GM23338 (cell line): ENCODE measurements at regions not wholly inside any gene's neighbourhood (a gene's known extent, or its start where the extent isn't known, plus 50 kb on each side); places are given as distances from the start of the nearest gene placed in this dataset.

Experiments used
- ATAC-seq: fragments of 200-7000 bp; cut with Tn5 transposase; 3 replicates; pipeline ENCODE4 v1.9.1; 2020
- DNase-seq: peaks from one replicate; pipeline ENCODE4 v3.0.0-alpha.2; 2015; ENCODE audit warnings: low spot score
- H2AFZ ChIP-seq: fragments of 200-600 bp; sonication (generic); 2 replicates; pipeline ENCODE4 v1.8.0; 2016; ENCODE audit warnings: antibody characterized with exemption, mild to moderate bottlenecking, moderate library complexity
- H3F3A ChIP-seq: fragments of 200-600 bp; sonication (generic); replicated peaks from 2 replicates; pipeline ENCODE4 v1.8.0; 2017; ENCODE audit warnings: antibody characterized with exemption, mixed run types, low read depth
- H3K27ac ChIP-seq: fragments of 200-600 bp; sonication (generic); 2 replicates; pipeline ENCODE4 v1.6.1; 2016; ENCODE audit warnings: low read depth
- H3K27me3 ChIP-seq: fragments of 200-600 bp; sonication (generic); 2 replicates; pipeline ENCODE4 v1.8.0; 2016; ENCODE audit warnings: mild to moderate bottlenecking, mixed run types, moderate library complexity; ENCODE audit not compliant: insufficient read depth
- H3K36me3 ChIP-seq: fragments of 200-600 bp; sonication (generic); 2 replicates; pipeline ENCODE4 v1.8.0; 2016; ENCODE audit warnings: mild to moderate bottlenecking; ENCODE audit not compliant: insufficient read depth
- H3K4me1 ChIP-seq: fragments of 200-600 bp; sonication (generic); 2 replicates; pipeline ENCODE4 v1.8.0; 2016; ENCODE audit warnings: mild to moderate bottlenecking, moderate library complexity; ENCODE audit not compliant: insufficient read depth
- H3K4me2 ChIP-seq: fragments of 200-600 bp; sonication (generic); 2 replicates; pipeline ENCODE4 v1.7.1; 2017; ENCODE audit warnings: mixed run types
- H3K4me3 ChIP-seq: fragments of 200-600 bp; sonication (generic); 2 replicates; pipeline ENCODE4 v1.6.1; 2016; ENCODE audit warnings: mixed run types
- H3K79me2 ChIP-seq: fragments of 200-600 bp; sonication (generic); replicated peaks from 2 replicates; pipeline ENCODE4 v1.8.0; 2017; ENCODE audit warnings: mild to moderate bottlenecking; ENCODE audit not compliant: insufficient read depth
- H3K9me2 ChIP-seq: fragments of 200-600 bp; sonication (generic); 2 replicates; pipeline ENCODE4 v1.8.0; 2017; ENCODE audit not compliant: insufficient read depth
- H4K20me1 ChIP-seq: fragments of 200-600 bp; sonication (generic); replicated peaks from 2 replicates; pipeline ENCODE4 v1.8.0; 2017; ENCODE audit warnings: mild to moderate bottlenecking; ENCODE audit not compliant: insufficient read depth
- H3K27ac Mint-ChIP-seq: 2 replicates; pipeline ENCODE4 v1.8.0; 2020; ENCODE audit warnings: inconsistent platforms, mild to moderate bottlenecking, moderate library complexity, mixed read lengths
- H3K27me3 Mint-ChIP-seq: 3 replicates; pipeline ENCODE4 v1.8.0; 2022; ENCODE audit warnings: low read depth, mild to moderate bottlenecking, moderate library complexity, mixed read lengths, inconsistent platforms; ENCODE audit not compliant: insufficient read depth, poor library complexity
- H3K36me3 Mint-ChIP-seq: 3 replicates; pipeline ENCODE4 v1.8.0; 2021; ENCODE audit warnings: low read depth, mild to moderate bottlenecking, inconsistent platforms, moderate library complexity, mixed read lengths
- H3K4me1 Mint-ChIP-seq: 3 replicates; pipeline ENCODE4 v1.8.0; 2020; ENCODE audit warnings: mild to moderate bottlenecking, inconsistent platforms, mixed read lengths
- H3K4me3 Mint-ChIP-seq: 3 replicates; pipeline ENCODE4 v1.8.0; 2021; ENCODE audit warnings: moderate library complexity, mild to moderate bottlenecking, inconsistent platforms, mixed read lengths
- H3K9me3 Mint-ChIP-seq: 3 replicates; pipeline ENCODE4 v1.8.0; 2020; ENCODE audit warnings: moderate library complexity, mild to moderate bottlenecking, inconsistent platforms, mixed read lengths
- CREB1 ChIP-seq: fragments of 250-450 bp; sonication (Bioruptor Pico); IDR thresholded peaks from 2 replicates; pipeline ENCODE4 v1.5.0; 2020; ENCODE audit warnings: low read depth, mild to moderate bottlenecking, moderate library complexity
- ETS1 ChIP-seq: IDR thresholded peaks from 2 replicates; pipeline ENCODE4 v1.6.1; 2016; ENCODE audit warnings: antibody characterized with exemption
- ZNF331 ChIP-seq: fragments of 250-450 bp; sonication (Bioruptor Pico); IDR thresholded peaks from 2 replicates; pipeline ENCODE4 v1.5.0; 2020; ENCODE audit warnings: low read depth, mild to moderate bottlenecking, moderate library complexity
- ZNF462 ChIP-seq: fragments of 250-450 bp; sonication (Bioruptor Pico); IDR thresholded peaks from 2 replicates; pipeline ENCODE4 v1.5.0; 2020; ENCODE audit warnings: mild to moderate bottlenecking, moderate library complexity

GRCh38 chr9:78767490-78767889 lies 470.6 kb downstream of the PSAT1 start:
- no peaks in the 10 kb centered on the region for H3F3A ChIP-seq
- no peaks in the 10 kb centered on the region for H4K20me1 ChIP-seq
- TF ChIP-seq CREB1 (CRISPR knock-in tag) (no peak), ETS1 (no peak), ZNF331 (CRISPR knock-in tag) (no peak), ZNF462 (CRISPR knock-in tag) (no peak)
- H3K4me3 Mint-ChIP-seq, result no peak overlapping the region
- no peaks in the 10 kb centered on the region for H3K27me3 Mint-ChIP-seq
- DNase-seq (no peak), ATAC-seq (no peak)
- no peaks in the 10 kb centered on the region for H3K36me3 Mint-ChIP-seq
- no peak overlapping the region for H3K4me3 ChIP-seq
- no peaks in the 10 kb centered on the region for H3K27me3 ChIP-seq
- no peaks in the 10 kb centered on the region for H3K36me3 ChIP-seq
- H3K79me2 ChIP-seq, result no peaks in the 10 kb centered on the region
- no peak overlapping the region for H3K27ac Mint-ChIP-seq
- peaks cover 7% of the 10 kb centered on the region; the same call in 2 of the 3 replicates for H3K4me1 Mint-ChIP-seq
- no peaks in the 10 kb centered on the region for H3K9me3 Mint-ChIP-seq
- no peak overlapping the region for H3K27ac ChIP-seq
- H2AFZ ChIP-seq, result no peak overlapping the region
- no peak overlapping the region for H3K4me2 ChIP-seq
- peaks cover 7% of the 10 kb centered on the region; the same call in 1 of the 2 replicates for H3K4me1 ChIP-seq
- H3K9me2 ChIP-seq, result no peaks in the 10 kb centered on the region

- no peaks in the 10 kb centered on the region for H3K9me3 Mint-ChIP-seq
- peaks cover 3% of the 10 kb centered on the region; the same call in 1 of the 2 replicates for H3K4me1 ChIP-seq
- DNase-seq, result no peak
- H3K79me2 ChIP-seq, result no peaks in the 10 kb centered on the region
- no peak overlapping the region for H3K4me2 ChIP-seq
- H3K4me3 Mint-ChIP-seq, result no peak overlapping the region
- ATAC-seq, result no peak
- no peaks in the 10 kb centered on the region for H3K36me3 ChIP-seq
- H3K9me2 ChIP-seq, result no peaks in the 10 kb centered on the region
- no peak overlapping the region for H3K27ac ChIP-seq
- H3F3A ChIP-seq, result no peaks in the 10 kb centered on the region
- H2AFZ ChIP-seq, result no peak overlapping the region
- H3K4me3 ChIP-seq, result no peak overlapping the region
- peaks cover 3% of the 10 kb centered on the region; the same call in 2 of the 3 replicates for H3K4me1 Mint-ChIP-seq
- H4K20me1 ChIP-seq, result no peaks in the 10 kb centered on the region
- no peaks in the 10 kb centered on the region for H3K27me3 ChIP-seq
- no peaks in the 10 kb centered on the region for H3K27me3 Mint-ChIP-seq
- H3K36me3 Mint-ChIP-seq, result no peaks in the 10 kb centered on the region
- no peak overlapping the region for H3K27ac Mint-ChIP-seq
- no peak for TF ChIP-seq ZNF462 (CRISPR knock-in tag)
Measured at GRCh38 chr9:78769690-78770089, 472.8 kb downstream of the PSAT1 start.
